Common myeloid progenitor, CD34-positive (primary cell): ENCODE measurements at regions not wholly inside any gene's neighbourhood (a gene's known extent, or its start where the extent isn't known, plus 50 kb on each side); places are given as distances from the start of the nearest gene placed in this dataset.

Source experiments
- CTCF ChIA-PET: fragments of 350-600 bp; sonication (Branson Sonifier 250); formaldehyde crosslinking; loops from one replicate; lab custom pipeline; 2021; ENCODE audit warnings: antibody characterized with exemption; lab: Charles Lee
- POLR2A ChIA-PET: fragments of 350-600 bp; sonication (Branson Sonifier 250); formaldehyde crosslinking; loops from one replicate; lab custom pipeline; 2021; ENCODE audit warnings: antibody characterized with exemption; lab: Charles Lee
- DNase-seq, 3 donors: peaks; one replicate each; pipeline versions ENCODE4 v3.0.0 to v3.0.0-alpha.2; 2013
- H3K27ac ChIP-seq, 2 experiments: 1 replicate in 1 of 2; 2 replicates in 1 of 2; pipeline ENCODE4 v1.7.0; 2013; ENCODE audit warnings: inconsistent platforms in 2 of 2, low read length in 2 of 2, mild to moderate bottlenecking in 2 of 2, low read depth in 1 of 2, moderate library complexity in 1 of 2; ENCODE audit not compliant: severe bottlenecking in 2 of 2, insufficient read depth in 1 of 2, poor library complexity in 1 of 2
- H3K27me3 ChIP-seq, 5 experiments: replicated peaks in 2 of 5; 1 replicate in 3 of 5; 2 replicates in 2 of 5; pipeline versions ENCODE4 v1.6.1 to v1.7.0; 2013; ENCODE audit warnings: low read length in 4 of 5, mild to moderate bottlenecking in 2 of 5, moderate library complexity in 2 of 5, inconsistent platforms in 1 of 5; ENCODE audit not compliant: insufficient read depth in 5 of 5, control insufficient read depth in 4 of 5
- H3K36me3 ChIP-seq, 4 experiments: 1 replicate in 2 of 4; 2 replicates in 2 of 4; pipeline versions ENCODE4 v1.6.1 to v1.7.0; 2013; ENCODE audit warnings: low read length in 3 of 4, control low read depth in 1 of 4, mild to moderate bottlenecking in 1 of 4; ENCODE audit not compliant: control insufficient read depth in 4 of 4, insufficient read depth in 4 of 4
- H3K4me1 ChIP-seq, 4 experiments: 1 replicate in 3 of 4; 2 replicates in 1 of 4; pipeline versions ENCODE4 v1.6.1 to v1.7.1; 2013; ENCODE audit warnings: low read length in 3 of 4, mild to moderate bottlenecking in 3 of 4, control low read depth in 1 of 4, inconsistent platforms in 1 of 4, moderate library complexity in 1 of 4; ENCODE audit not compliant: control insufficient read depth in 4 of 4, insufficient read depth in 4 of 4; ENCODE audit errors: control extremely low read depth in 1 of 4
- H3K4me3 ChIP-seq, 7 experiments: 1 replicate in 4 of 7; 2 replicates in 3 of 7; pipeline versions ENCODE4 v1.5.1 to v1.7.0; 2013; ENCODE audit warnings: mild to moderate bottlenecking in 7 of 7, low read length in 6 of 7, moderate library complexity in 6 of 7, inconsistent platforms in 2 of 7, low read depth in 2 of 7, control low read depth in 1 of 7; ENCODE audit not compliant: insufficient read depth in 4 of 7, control insufficient read depth in 1 of 7; ENCODE audit errors: extremely low read depth in 1 of 7
- H3K9me3 ChIP-seq, 5 experiments: 1 replicate in 4 of 5; 2 replicates in 1 of 5; pipeline versions ENCODE4 v1.6.1 to v1.7.1; 2013; ENCODE audit warnings: low read length in 4 of 5, mild to moderate bottlenecking in 2 of 5, inconsistent platforms in 1 of 5, low read depth in 1 of 5, moderate library complexity in 1 of 5; ENCODE audit not compliant: control insufficient read depth in 4 of 5, insufficient read depth in 2 of 5; ENCODE audit errors: control extremely low read depth in 1 of 5
- WGBS: methylation state at CpG from one replicate; pipeline ENCODE4 v1.1.5; 2013; ENCODE audit not compliant: insufficient coverage; 5-methylcytosine and 5-hydroxymethylcytosine counted together

DNA sequence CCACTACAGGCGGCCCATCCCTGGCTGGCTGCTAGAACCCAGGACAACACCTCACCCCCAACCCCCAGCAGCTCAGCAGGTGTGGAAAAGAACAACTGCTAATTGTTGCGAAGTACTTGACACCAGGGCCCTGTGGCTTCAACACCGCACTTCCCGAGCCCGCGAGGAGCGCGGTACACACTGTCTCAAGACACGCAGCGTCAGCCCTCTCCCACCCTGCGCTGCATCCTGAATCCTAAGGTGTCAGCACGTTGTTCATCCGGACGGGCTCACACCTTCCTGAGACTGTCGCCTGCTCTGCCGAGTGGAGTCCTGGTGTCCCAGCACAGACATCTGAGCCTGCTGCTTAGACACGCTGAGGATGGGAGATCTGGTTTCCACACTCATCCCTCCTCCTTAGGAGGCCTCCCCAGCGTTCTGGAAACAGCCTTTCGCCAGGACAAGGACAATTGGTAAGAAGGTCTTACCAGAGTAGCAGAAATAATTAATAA lies 1336.2 kb downstream of the BRD1 start:
- WGBS: 7% methylated on average over 15 of the region's 19 CpGs
- H3K4me3 ChIP-seq: no peak overlapping the region
- ChIA-PET CTCF (interaction anchor here (0.7 to 1.9 kb wide), 2 partner anchors 11 to 1277 kb away, joined by 3 to 8 read pairs; no protein-coding TSS in a partner anchor), POLR2A (interaction anchor here (0.6 kb wide), 2 partner anchors 274 to 445 kb away, joined by 3 read pairs; no protein-coding TSS in a partner anchor)
- DNase-seq: peak in 1 of 3 donors; percentile 24
- H3K4me1 ChIP-seq: peaks cover 0 to 15% (median 7%) of the 10 kb centered on the region in 4 experiments
- no peak overlapping the region for H3K27ac ChIP-seq
- no peaks in the 10 kb centered on the region for H3K36me3 ChIP-seq
- H3K9me3 ChIP-seq: no peaks in the 10 kb centered on the region
- H3K27me3 ChIP-seq: peaks cover 0 to 76% (median 45%) of the 10 kb centered on the region in 5 experiments

DNA sequence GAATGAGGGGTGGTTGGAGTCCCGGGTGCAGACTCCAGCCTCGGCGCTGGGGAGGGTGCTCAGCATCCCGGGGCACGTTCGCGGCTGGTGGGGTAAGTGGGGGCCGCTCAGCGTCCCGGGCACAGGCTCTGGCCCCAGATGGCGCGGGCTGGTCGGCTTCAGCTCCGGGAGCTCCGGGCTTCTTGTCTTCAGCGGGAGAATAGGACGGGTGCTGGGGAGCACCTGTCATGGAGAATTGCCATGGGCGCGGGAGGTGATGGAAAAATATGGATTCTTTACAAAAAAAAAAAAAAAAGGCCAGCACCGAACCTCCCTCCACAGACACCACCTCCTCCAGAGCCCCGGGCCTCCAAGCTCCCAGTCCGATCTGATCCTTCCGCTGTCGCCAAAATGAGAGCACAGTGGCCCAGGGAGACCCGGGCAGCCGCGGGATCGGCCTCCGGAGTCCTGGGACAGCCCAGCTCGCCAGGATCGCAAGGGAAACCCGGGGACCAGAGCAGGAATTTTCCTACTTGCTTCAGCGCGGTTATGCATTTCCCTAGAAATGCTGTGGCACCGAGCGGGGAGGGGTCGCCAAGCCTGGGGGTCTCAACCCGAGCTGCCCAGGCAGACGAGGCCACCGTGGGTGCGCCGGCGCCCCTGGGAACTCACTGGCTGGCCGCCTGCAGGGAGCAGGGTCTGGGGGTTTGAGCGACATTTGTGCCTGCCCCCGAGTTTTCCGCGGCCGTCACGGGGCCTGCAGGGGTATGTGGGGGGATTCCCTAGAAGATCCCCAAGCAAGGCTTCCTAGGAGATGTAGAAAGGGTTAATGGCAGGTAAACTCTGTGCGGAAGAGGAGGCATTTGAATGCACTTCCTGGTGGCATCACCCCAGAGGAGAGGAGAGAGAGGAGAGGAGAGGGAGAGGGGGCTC lies 1336.9 kb downstream of the BRD1 start:
- 5% methylated on average over 25 of the region's 51 CpGs for WGBS
- H3K27ac ChIP-seq: no peak overlapping the region
- no peaks in the 10 kb centered on the region for H3K36me3 ChIP-seq
- CTCF ChIA-PET: no interaction called here
- POLR2A ChIA-PET: no interaction called here
- no peak overlapping the region for H3K4me3 ChIP-seq
- DNase-seq: no peak
- H3K27me3 ChIP-seq: peaks cover 0 to 84% (median 48%) of the 10 kb centered on the region in 5 experiments
- H3K9me3 ChIP-seq: no peaks in the 10 kb centered on the region
- peaks cover 0 to 15% (median 7%) of the 10 kb centered on the region in 4 experiments for H3K4me1 ChIP-seq

DNA sequence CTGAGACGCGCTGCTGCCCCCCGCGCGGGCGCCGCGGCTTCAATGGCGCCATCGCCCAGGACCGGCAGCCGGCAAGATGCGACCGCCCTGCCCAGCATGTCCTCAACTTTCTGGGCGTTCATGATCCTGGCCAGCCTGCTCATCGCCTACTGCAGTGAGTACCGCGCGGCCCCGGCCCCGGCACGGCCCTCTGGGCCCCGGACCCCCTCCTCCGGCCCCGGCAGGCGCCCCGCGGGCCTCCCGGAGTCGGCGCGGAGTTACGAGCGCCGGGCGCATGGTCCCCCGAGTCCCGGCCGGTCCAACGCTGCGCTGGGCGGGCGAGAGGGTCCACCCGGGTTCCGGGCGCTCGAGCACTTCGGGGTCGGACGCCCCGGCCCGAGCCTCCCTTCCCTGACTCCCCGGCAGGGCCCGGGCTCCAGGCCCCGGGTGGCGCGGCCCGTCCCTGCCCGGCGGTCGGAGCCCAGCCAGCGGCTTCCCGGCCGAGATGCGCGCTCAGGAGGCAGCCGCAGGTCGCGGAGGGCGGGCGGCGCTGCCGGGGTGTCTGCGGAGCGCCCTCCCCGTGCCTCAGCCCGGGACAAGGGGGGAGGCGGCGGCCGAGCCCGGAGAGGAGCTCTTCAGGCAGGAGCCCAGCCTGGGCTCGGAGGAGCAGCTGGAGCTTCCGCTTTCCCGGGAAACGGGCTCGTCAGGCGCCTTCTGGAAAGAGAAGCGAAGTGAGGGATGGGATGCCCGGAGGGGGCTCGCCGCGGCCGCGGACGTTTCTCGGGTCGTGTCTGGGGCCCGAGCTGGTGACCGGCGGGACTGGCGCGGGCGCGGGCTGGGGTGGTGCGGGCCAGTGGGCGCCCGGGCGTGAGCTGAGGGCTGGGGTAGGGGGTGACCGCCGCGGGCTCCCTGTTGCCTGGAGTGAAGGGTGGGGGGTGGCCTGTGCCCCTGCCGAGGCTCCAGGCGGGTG lies 1337.8 kb downstream of the BRD1 start:
- POLR2A ChIA-PET: no interaction called here
- peaks cover 0 to 15% (median 7%) of the 10 kb centered on the region in 4 experiments for H3K4me1 ChIP-seq
- no peak for DNase-seq
- whole genome bisulfite sequencing: under 1% methylated on average over 73 of the region's 113 CpGs
- no peaks in the 10 kb centered on the region for H3K36me3 ChIP-seq
- no peak overlapping the region for H3K27ac ChIP-seq
- CTCF ChIA-PET: no interaction called here
- H3K27me3 ChIP-seq: peaks cover 0 to 89% (median 51%) of the 10 kb centered on the region in 5 experiments
- H3K4me3 ChIP-seq: peak overlapping the region in 3 of 7 experiments; percentile 31 to 64 (median 50)
- no peaks in the 10 kb centered on the region for H3K9me3 ChIP-seq

DNA sequence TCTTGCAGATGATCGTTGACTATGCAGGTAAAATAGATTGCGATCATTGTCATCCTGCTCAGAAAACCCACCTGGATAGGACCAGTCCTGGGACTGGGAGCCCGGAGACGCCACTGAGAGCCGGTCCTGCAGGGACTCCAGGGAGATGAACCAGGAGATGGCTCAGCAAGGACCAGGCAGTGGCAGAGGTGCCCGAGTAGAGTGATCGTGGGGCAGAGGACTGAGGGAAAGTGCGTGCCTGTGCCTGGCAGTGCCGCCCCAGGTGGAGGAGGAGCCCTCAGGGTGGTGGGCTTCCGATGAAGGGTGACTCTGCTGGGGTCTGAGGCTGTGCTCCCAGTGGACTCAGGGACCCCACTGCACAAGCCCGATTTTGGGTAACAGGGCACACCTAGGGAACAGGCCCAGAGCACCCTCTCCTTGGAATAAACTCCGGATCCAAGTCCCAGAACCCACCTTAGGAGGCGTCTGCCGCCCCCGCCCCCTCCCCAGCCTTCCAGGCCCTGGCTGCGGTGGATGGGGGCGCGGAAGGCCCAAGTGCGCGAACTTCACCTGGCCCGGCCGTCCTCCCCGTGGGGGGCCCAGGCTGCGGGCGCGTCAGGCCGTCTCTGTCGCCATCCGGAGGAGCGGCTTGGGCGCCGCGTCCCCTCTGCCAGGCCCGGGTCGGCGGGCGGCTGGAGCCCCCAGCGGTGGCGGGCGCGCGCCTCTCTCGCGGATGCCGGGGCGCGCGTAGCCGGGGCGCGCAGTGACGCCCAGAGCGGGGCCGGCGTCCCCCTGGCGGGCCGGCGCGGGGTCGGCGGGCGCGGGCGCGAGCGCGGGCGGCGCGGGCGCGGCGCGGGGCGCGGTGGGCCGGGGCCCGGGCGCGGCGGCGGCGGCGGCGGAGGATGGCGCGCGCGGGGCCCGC lies 1338.8 kb downstream of the BRD1 start:
- peaks cover 0 to 15% (median 7%) of the 10 kb centered on the region in 4 experiments for H3K4me1 ChIP-seq
- H3K27ac ChIP-seq: no peak overlapping the region
- H3K27me3 ChIP-seq: peaks cover 0 to 86% (median 52%) of the 10 kb centered on the region in 5 experiments
- POLR2A ChIA-PET: no interaction called here
- no peak for DNase-seq
- no peaks in the 10 kb centered on the region for H3K36me3 ChIP-seq
- peak overlapping the region in 2 of 7 experiments; percentile 31 to 50 for H3K4me3 ChIP-seq
- H3K9me3 ChIP-seq: no peaks in the 10 kb centered on the region
- WGBS: 16% methylated on average over 42 of the region's 90 CpGs
- CTCF ChIA-PET: no interaction called here

DNA sequence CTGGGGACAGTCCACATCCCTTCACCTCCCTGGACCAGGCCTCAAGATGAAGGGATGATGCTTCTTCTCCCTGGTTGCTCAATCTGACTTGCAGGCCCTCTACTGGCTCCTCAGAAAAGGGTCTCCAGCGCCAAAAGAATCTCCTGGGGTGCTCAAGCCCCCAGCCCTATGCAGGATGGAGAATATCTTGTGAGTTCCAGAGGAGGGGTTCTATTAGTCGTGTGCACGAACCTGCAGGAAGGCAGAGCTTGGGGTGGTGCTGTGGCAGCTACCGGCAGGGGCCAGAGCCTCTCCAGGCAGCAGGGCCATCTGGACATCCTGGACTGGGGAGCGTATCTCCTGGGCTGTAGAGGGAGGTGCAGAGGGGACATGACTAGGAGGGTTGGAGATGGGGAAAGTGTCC lies 1339.5 kb downstream of the BRD1 start:
- peaks cover 0 to 83% (median 47%) of the 10 kb centered on the region in 5 experiments for H3K27me3 ChIP-seq
- H3K27ac ChIP-seq: no peak overlapping the region
- H3K36me3 ChIP-seq: no peaks in the 10 kb centered on the region
- H3K9me3 ChIP-seq: no peaks in the 10 kb centered on the region
- 18% methylated on average over 4 of the region's 5 CpGs for WGBS
- CTCF ChIA-PET: no interaction called here
- peaks cover 0 to 15% (median 7%) of the 10 kb centered on the region in 4 experiments for H3K4me1 ChIP-seq
- H3K4me3 ChIP-seq: no peak overlapping the region
- DNase-seq: no peak
- POLR2A ChIA-PET: no interaction called here

DNA sequence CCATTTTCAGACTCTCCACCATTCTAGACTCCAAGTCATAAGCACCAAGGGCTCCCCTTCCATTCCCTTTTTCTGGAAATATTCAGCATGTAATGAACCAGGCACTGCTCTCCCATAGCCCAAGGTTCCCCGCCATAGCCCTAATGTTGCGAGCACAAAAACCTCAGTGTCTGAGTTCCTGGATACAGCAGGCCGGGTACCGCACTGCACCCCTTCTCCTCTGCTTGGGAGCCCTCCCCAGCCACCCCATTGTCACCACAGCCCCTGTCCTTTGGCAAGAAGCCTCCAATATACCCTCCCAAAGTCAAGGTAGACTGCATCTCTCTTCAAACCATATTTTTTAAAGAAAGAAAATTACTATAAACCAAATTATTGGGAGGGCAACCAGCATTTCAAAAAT lies 1341.1 kb downstream of the BRD1 start:
- H3K4me3 ChIP-seq: no peak overlapping the region
- POLR2A ChIA-PET: no interaction called here
- CTCF ChIA-PET: no interaction called here
- no peak overlapping the region for H3K27ac ChIP-seq
- WGBS: 100% methylated on average over 2 of the region's 4 CpGs
- DNase-seq: no peak
- peaks cover 0 to 70% (median 36%) of the 10 kb centered on the region in 5 experiments for H3K27me3 ChIP-seq
- no peaks in the 10 kb centered on the region for H3K9me3 ChIP-seq
- no peaks in the 10 kb centered on the region for H3K36me3 ChIP-seq
- H3K4me1 ChIP-seq: peaks cover 0 to 15% (median 7%) of the 10 kb centered on the region in 4 experiments
